Thymus (tissue), 11 donors: ENCODE measurements at regions not wholly inside any gene's neighbourhood (a gene's known extent, or its start where the extent isn't known, plus 50 kb on each side); places are given as distances from the start of the nearest gene placed in this dataset.

Experiments used
- DNase-seq, 9 donors: peaks; one replicate each; pipeline ENCODE4 v3.0.0-alpha.2; 2013; ENCODE audit warnings: low spot score in 9 of 9, low read depth in 6 of 9, missing footprints in 1 of 9
- H3K27ac ChIP-seq, 2 donors: one replicate each; pipeline ENCODE4 v1.5.1; 2013; ENCODE audit warnings: control low read depth in 1 of 2, low read depth in 1 of 2, low read length in 1 of 2, mild to moderate bottlenecking in 1 of 2, moderate library complexity in 1 of 2
- H3K27me3 ChIP-seq, 2 donors: one replicate each; pipeline ENCODE4 v1.5.1; 2013; ENCODE audit warnings: low read length in 1 of 2; ENCODE audit not compliant: control insufficient read depth in 2 of 2, insufficient read depth in 1 of 2
- H3K36me3 ChIP-seq, 2 donors: one replicate each; pipeline ENCODE4 v1.5.1; 2013; ENCODE audit warnings: low read length in 1 of 2, mild to moderate bottlenecking in 1 of 2, moderate library complexity in 1 of 2; ENCODE audit not compliant: control insufficient read depth in 2 of 2, insufficient read depth in 2 of 2
- H3K4me1 ChIP-seq, 2 donors: one replicate each; pipeline ENCODE4 v1.5.1; 2013; ENCODE audit warnings: low read length in 2 of 2; ENCODE audit not compliant: control insufficient read depth in 2 of 2, insufficient read depth in 2 of 2
- H3K4me3 ChIP-seq, 2 donors: one replicate each; pipeline ENCODE4 v1.5.1; 2013; ENCODE audit warnings: low read length in 2 of 2, control low read depth in 1 of 2, mild to moderate bottlenecking in 1 of 2
- H3K9me3 ChIP-seq, 2 donors: one replicate each; pipeline ENCODE4 v1.5.1; 2013; ENCODE audit warnings: low read length in 1 of 2, mild to moderate bottlenecking in 1 of 2; ENCODE audit not compliant: control insufficient read depth in 2 of 2, insufficient read depth in 1 of 2
- WGBS: extraction: QIAGEN DNeasy Blood & Tissue Kit; methylation state at CpG from one replicate; pipeline ENCODE4 v1.1.7; 2013; 5-methylcytosine and 5-hydroxymethylcytosine counted together
- donor health status: healthy.

GRCh38 chr20:47953471-47953870, 168.2 kb upstream of the SULF2 start:
- no peaks in the 10 kb centered on the region for H3K4me1 ChIP-seq
- no peak for DNase-seq
- WGBS, result 82% methylated on average over 6 of the region's 6 CpGs
- H3K27ac ChIP-seq, result no peak overlapping the region
- no peaks in the 10 kb centered on the region for H3K36me3 ChIP-seq
- H3K4me3 ChIP-seq, result no peak overlapping the region
- no peaks in the 10 kb centered on the region for H3K9me3 ChIP-seq
- no peaks in the 10 kb centered on the region for H3K27me3 ChIP-seq

GRCh38 chr20:47952023-47952564, 166.8 kb upstream of the SULF2 start:
- Histone ChIP-seq H3K36me3 (no peaks in the 10 kb centered on the region), H3K4me1 (no peaks in the 10 kb centered on the region), H3K4me3 (no peak overlapping the region), H3K27ac (no peak overlapping the region), H3K9me3 (no peaks in the 10 kb centered on the region), H3K27me3 (no peaks in the 10 kb centered on the region)
- 73% methylated on average over 9 of the region's 9 CpGs for WGBS
- DNase-seq, result no peak

GRCh38 chr20:47951521-47951971, 166.3 kb upstream of the SULF2 start:
- H3K9me3 ChIP-seq, result no peaks in the 10 kb centered on the region
- no peaks in the 10 kb centered on the region for H3K27me3 ChIP-seq
- WGBS, result 78% methylated on average over 4 of the region's 4 CpGs
- H3K4me3 ChIP-seq, result no peak overlapping the region
- no peaks in the 10 kb centered on the region for H3K36me3 ChIP-seq
- DNase-seq, result no peak
- no peak overlapping the region for H3K27ac ChIP-seq
- H3K4me1 ChIP-seq, result no peaks in the 10 kb centered on the region

- Histone ChIP-seq H3K4me3 (no peak overlapping the region), H3K4me1 (no peaks in the 10 kb centered on the region), H3K36me3 (no peaks in the 10 kb centered on the region), H3K27me3 (no peaks in the 10 kb centered on the region), H3K27ac (no peak overlapping the region), H3K9me3 (no peaks in the 10 kb centered on the region)
- no peak for DNase-seq
- 97% methylated on average over 24 of the region's 24 CpGs for WGBS
These were observed 165.6 kb upstream of the SULF2 start for GRCh38 chr20:47950913-47951283.

GRCh38 chr20:47950124-47950912, 165.0 kb upstream of the SULF2 start:
- Histone ChIP-seq H3K27me3 (no peaks in the 10 kb centered on the region), H3K4me1 (no peaks in the 10 kb centered on the region), H3K36me3 (no peaks in the 10 kb centered on the region), H3K4me3 (no peak overlapping the region), H3K27ac (no peak overlapping the region), H3K9me3 (no peaks in the 10 kb centered on the region)
- DNase-seq, result no peak
- 87% methylated on average over 11 of the region's 11 CpGs for WGBS

- no peaks in the 10 kb centered on the region for H3K27me3 ChIP-seq
- H3K4me3 ChIP-seq, result no peak overlapping the region
- 73% methylated on average over 6 of the region's 6 CpGs for WGBS
- H3K36me3 ChIP-seq, result no peaks in the 10 kb centered on the region
- DNase-seq, result no peak
- no peaks in the 10 kb centered on the region for H3K9me3 ChIP-seq
- H3K27ac ChIP-seq, result no peak overlapping the region
- no peaks in the 10 kb centered on the region for H3K4me1 ChIP-seq
These were observed 163.9 kb upstream of the SULF2 start for GRCh38 chr20:47949230-47949629.

- no peak overlapping the region for H3K27ac ChIP-seq
- H3K36me3 ChIP-seq, result no peaks in the 10 kb centered on the region
- H3K4me3 ChIP-seq, result no peak overlapping the region
- no peaks in the 10 kb centered on the region for H3K9me3 ChIP-seq
- whole genome bisulfite sequencing, result 90% methylated on average over 6 of the region's 6 CpGs
- H3K27me3 ChIP-seq, result no peaks in the 10 kb centered on the region
- no peaks in the 10 kb centered on the region for H3K4me1 ChIP-seq
- DNase-seq, result no peak
These were observed 159.4 kb upstream of the SULF2 start for GRCh38 chr20:47944682-47945081.

- over 99% methylated on average over 2 of the region's 2 CpGs for WGBS
- Histone ChIP-seq H3K9me3 (no peaks in the 10 kb centered on the region), H3K4me3 (no peak overlapping the region), H3K27ac (no peak overlapping the region), H3K36me3 (no peaks in the 10 kb centered on the region), H3K4me1 (no peaks in the 10 kb centered on the region), H3K27me3 (no peaks in the 10 kb centered on the region)
- no peak for DNase-seq
These were observed 156.6 kb upstream of the SULF2 start for GRCh38 chr20:47941869-47942268.

GRCh38 chr20:47940101-47940813, 155.0 kb upstream of the SULF2 start:
- H3K36me3 ChIP-seq, result no peaks in the 10 kb centered on the region
- no peak overlapping the region for H3K4me3 ChIP-seq
- no peak overlapping the region for H3K27ac ChIP-seq
- no peak for DNase-seq
- H3K4me1 ChIP-seq, result no peaks in the 10 kb centered on the region
- 97% methylated on average over 8 of the region's 8 CpGs for WGBS
- no peaks in the 10 kb centered on the region for H3K9me3 ChIP-seq
- no peaks in the 10 kb centered on the region for H3K27me3 ChIP-seq
